H9 (cell line): ENCODE measurements at regions not wholly inside any gene's neighbourhood (a gene's known extent, or its start where the extent isn't known, plus 50 kb on each side); places are given as distances from the start of the nearest gene placed in this dataset.

Source experiments
- DNase-seq: peaks from one replicate; pipeline ENCODE4 v3.0.0-alpha.2; 2017
- H2AFZ ChIP-seq: one replicate; pipeline ENCODE4 v1.6.1; 2013; ENCODE audit warnings: mild to moderate bottlenecking, low read length, control low read depth, moderate library complexity
- H2AK5ac ChIP-seq: 2 replicates; pipeline ENCODE4 v1.6.1; 2013; ENCODE audit warnings: low read length, control low read depth, mixed read lengths; ENCODE audit not compliant: insufficient read length
- H2BK120ac ChIP-seq: one replicate; pipeline ENCODE4 v1.6.1; 2013; ENCODE audit warnings: low read depth, mild to moderate bottlenecking, low read length, control low read depth, inconsistent platforms; ENCODE audit not compliant: poor library complexity, severe bottlenecking
- H2BK12ac ChIP-seq: 2 replicates; pipeline ENCODE4 v1.6.1; 2013; ENCODE audit warnings: low read length, control low read depth, mixed read lengths, low read depth; ENCODE audit not compliant: insufficient read length
- H2BK15ac ChIP-seq: 2 replicates; pipeline ENCODE4 v1.6.1; 2013; ENCODE audit warnings: low read depth, low read length, control low read depth
- H2BK20ac ChIP-seq: one replicate; pipeline ENCODE4 v1.6.1; 2013; ENCODE audit warnings: low read depth, mild to moderate bottlenecking, low read length, control low read depth, inconsistent platforms; ENCODE audit not compliant: poor library complexity, severe bottlenecking
- H2BK5ac ChIP-seq: 2 replicates; pipeline ENCODE4 v1.6.1; 2013; ENCODE audit warnings: low read length, control low read depth, mixed read lengths; ENCODE audit not compliant: insufficient read length
- H3K14ac ChIP-seq: 2 replicates; pipeline ENCODE4 v1.6.1; 2013; ENCODE audit warnings: low read length, control low read depth; ENCODE audit not compliant: insufficient read depth
- H3K18ac ChIP-seq: 2 replicates; pipeline ENCODE4 v1.6.1; 2013; ENCODE audit warnings: low read depth, mild to moderate bottlenecking, mixed read lengths, low read length, control low read depth; ENCODE audit not compliant: insufficient read length
- H3K23ac ChIP-seq: 2 replicates; pipeline ENCODE4 v1.6.1; 2013; ENCODE audit warnings: low read length, control low read depth, mixed read lengths, low read depth; ENCODE audit not compliant: insufficient read length
- H3K23me2 ChIP-seq: 2 replicates; pipeline ENCODE4 v1.6.1; 2013; ENCODE audit warnings: low read depth, mild to moderate bottlenecking, mixed read lengths, low read length, control low read depth; ENCODE audit not compliant: insufficient read length, poor library complexity, severe bottlenecking
- H3K27ac ChIP-seq: 2 replicates; pipeline ENCODE4 v1.5.1; 2013; ENCODE audit warnings: low read length, control low read depth, mixed read lengths, low read depth; ENCODE audit not compliant: insufficient read length
- H3K27me3 ChIP-seq: 2 replicates; pipeline ENCODE4 v1.6.1; 2013; ENCODE audit warnings: low read length, control low read depth, inconsistent platforms; ENCODE audit not compliant: insufficient read depth
- H3K4ac ChIP-seq: 2 replicates; pipeline ENCODE4 v1.6.1; 2013; ENCODE audit warnings: low read depth, mild to moderate bottlenecking, control low read depth, inconsistent platforms, low read length, moderate library complexity
- H3K4me1 ChIP-seq: 2 replicates; pipeline ENCODE4 v1.6.1; 2013; ENCODE audit warnings: low read length, control low read depth, inconsistent platforms; ENCODE audit not compliant: insufficient read depth
- H3K4me2 ChIP-seq: 2 replicates; pipeline ENCODE4 v1.6.1; 2013; ENCODE audit warnings: low read length, control low read depth, mixed read lengths; ENCODE audit not compliant: insufficient read length, insufficient read depth
- H3K56ac ChIP-seq: 2 replicates; pipeline ENCODE4 v1.6.1; 2013; ENCODE audit warnings: low read depth, mild to moderate bottlenecking, mixed read lengths, low read length, control low read depth; ENCODE audit not compliant: insufficient read length
- H3K79me1 ChIP-seq: 2 replicates; pipeline ENCODE4 v1.6.1; 2013; ENCODE audit warnings: low read depth, mild to moderate bottlenecking, moderate library complexity, low read length, control low read depth, inconsistent platforms; ENCODE audit not compliant: insufficient read depth, poor library complexity, severe bottlenecking
- H3K79me2 ChIP-seq: 2 replicates; pipeline ENCODE4 v1.6.1; 2013; ENCODE audit warnings: low read length, control low read depth, inconsistent platforms; ENCODE audit not compliant: insufficient read depth
- H3K9ac ChIP-seq: 2 replicates; pipeline ENCODE4 v1.6.1; 2013; ENCODE audit warnings: low read length, control low read depth, mixed read lengths; ENCODE audit not compliant: insufficient read length; ENCODE audit errors: extremely low read depth
- H3K9me3 ChIP-seq: one replicate; pipeline ENCODE4 v1.6.1; 2013; ENCODE audit warnings: low read depth, low read length, inconsistent platforms; ENCODE audit not compliant: control insufficient read depth
- H3T11ph ChIP-seq: one replicate; pipeline ENCODE4 v1.6.1; 2013; ENCODE audit warnings: mild to moderate bottlenecking, low read length, control low read depth, inconsistent platforms
- H4K20me1 ChIP-seq: one replicate; pipeline ENCODE4 v1.6.1; 2013; ENCODE audit not compliant: control insufficient read depth, insufficient read length, insufficient read depth
- H4K5ac ChIP-seq: 2 replicates; pipeline ENCODE4 v1.6.1; 2013; ENCODE audit warnings: low read depth, mild to moderate bottlenecking, mixed read lengths, low read length, control low read depth; ENCODE audit not compliant: insufficient read length
- H4K8ac ChIP-seq: replicated peaks from 2 replicates; pipeline ENCODE4 v1.6.1; 2013; ENCODE audit warnings: low read length, control low read depth, mixed read lengths, low read depth; ENCODE audit not compliant: insufficient read length
- H4K91ac ChIP-seq: 2 replicates; pipeline ENCODE4 v1.6.1; 2013; ENCODE audit warnings: low read depth, mild to moderate bottlenecking, moderate library complexity, mixed read lengths, low read length, control low read depth; ENCODE audit not compliant: insufficient read length
- H3K27ac Mint-ChIP-seq, 3 experiments: 2 replicates in 2 of 3; 3 replicates in 1 of 3; pipeline ENCODE4 v1.8.0; 2020 to 2021; ENCODE audit warnings: mixed read lengths in 3 of 3, mild to moderate bottlenecking in 1 of 3, moderate library complexity in 1 of 3
- H3K27me3 Mint-ChIP-seq: 2 replicates; pipeline ENCODE4 v1.8.0; 2021; ENCODE audit warnings: low read depth, mild to moderate bottlenecking, moderate library complexity, mixed read lengths
- H3K36me3 Mint-ChIP-seq, 3 experiments: 2 replicates in 2 of 3; 3 replicates in 1 of 3; pipeline ENCODE4 v1.8.0; 2020 to 2021; ENCODE audit warnings: low read depth in 3 of 3, mixed read lengths in 3 of 3; ENCODE audit not compliant: insufficient read depth in 1 of 3
- H3K4me1 Mint-ChIP-seq, 2 experiments: 2 replicates each; pipeline ENCODE4 v1.8.0; 2020; ENCODE audit warnings: mixed read lengths in 2 of 2
- H3K4me3 Mint-ChIP-seq, 2 experiments: 2 replicates in 1 of 2; 3 replicates in 1 of 2; pipeline ENCODE4 v1.8.0; 2020 to 2021; ENCODE audit warnings: mild to moderate bottlenecking in 2 of 2, mixed read lengths in 2 of 2, moderate library complexity in 1 of 2
- H3K9me3 Mint-ChIP-seq, 2 experiments: 2 replicates in 1 of 2; 3 replicates in 1 of 2; pipeline ENCODE4 v1.8.0; 2020; ENCODE audit warnings: mild to moderate bottlenecking in 2 of 2, mixed read lengths in 2 of 2, moderate library complexity in 1 of 2
- CTCF ChIP-seq: fragments of 200-600 bp; sonication (generic); conservative IDR thresholded peaks from 3 replicates; pipeline ENCODE4 v1.8.0; 2021; ENCODE audit warnings: antibody characterized with exemption, mild to moderate bottlenecking
- whole genome bisulfite sequencing: extraction: QIAGEN DNeasy Blood & Tissue Kit; methylation state at CpG from one replicate; pipeline ENCODE4 v1.1.7; 2013; ENCODE audit warnings: missing lambda C conversion rate, low lambda C conversion rate, mixed read lengths; ENCODE audit not compliant: insufficient read length; ENCODE audit errors: extremely low coverage; 5-methylcytosine and 5-hydroxymethylcytosine counted together

- Histone ChIP-seq H2AFZ (no peak overlapping the region), H3K4ac (no peak overlapping the region), H3K23ac (no peak overlapping the region), H3K4me1 (no peaks in the 10 kb centered on the region; the same call in 1 of the 2 replicates), H2BK5ac (no peak overlapping the region), H2BK15ac (no peak overlapping the region), H2BK20ac (no peak overlapping the region), H3K9ac (no peak overlapping the region), H4K91ac (no peak overlapping the region), H2BK120ac (no peak overlapping the region), H3K56ac (no peak overlapping the region), H4K8ac (no peak overlapping the region), H3K4me2 (no peak overlapping the region), H3K27me3 (no peaks in the 10 kb centered on the region), H3K79me2 (no peaks in the 10 kb centered on the region), H3K9me3 (no peaks in the 10 kb centered on the region), H3K27ac (no peak overlapping the region), H3K14ac (no peak overlapping the region), H4K20me1 (peaks cover 2% of the 10 kb centered on the region), H3K79me1 (no peaks in the 10 kb centered on the region), H3K23me2 (no peaks in the 10 kb centered on the region), H3K18ac (no peak overlapping the region), H2BK12ac (no peak overlapping the region), H2AK5ac (no peak overlapping the region), H3T11ph (no peak overlapping the region), H4K5ac (no peak overlapping the region)
- Mint-ChIP-seq H3K4me1 (peaks cover 9 to 10% of the 10 kb centered on the region in 2 experiments), H3K27ac (no peak overlapping the region), H3K9me3 (no peaks in the 10 kb centered on the region), H3K27me3 (no peaks in the 10 kb centered on the region; the same call in 1 of the 2 replicates), H3K4me3 (no peak overlapping the region), H3K36me3 (no peaks in the 10 kb centered on the region)
- DNase-seq, result no peak
- no peak for TF ChIP-seq CTCF
- WGBS, result no CpG with 5 or more reads among the region's 2 CpGs
Measured at GRCh38 chr1:213533125-213533524, 454.6 kb upstream of the PROX1 start.
